NCI-H2081 (cell line): ENCODE measurements at regions not wholly inside any gene's neighbourhood (a gene's known extent, or its start where the extent isn't known, plus 50 kb on each side); places are given as distances from the start of the nearest gene placed in this dataset.

Experiments used
- DNase-seq, 2 experiments: peaks; one replicate each; lab custom pipeline; 2025; lab: John Stamatoyannopoulos, UW

GRCh38 chr22:49567899-49568750 lies 259.5 kb downstream of the BRD1 start:
- DNase-seq, result no peak

GRCh38 chr22:49566693-49567092 lies 261.0 kb downstream of the BRD1 start:
- DNase-seq, result no peak

GRCh38 chr22:49566141-49566541 lies 261.5 kb downstream of the BRD1 start:
- DNase-seq, result no peak

- no peak for DNase-seq
Observed at GRCh38 chr22:49565516-49565855, 262.2 kb downstream of the BRD1 start.

GRCh38 chr22:49564666-49565515 lies 262.8 kb downstream of the BRD1 start:
- DNase-seq, result no peak

- no peak for DNase-seq
Observed at GRCh38 chr22:49564054-49564453, 263.6 kb downstream of the BRD1 start.

GRCh38 chr22:49562685-49563249 lies 264.9 kb downstream of the BRD1 start:
- no peak for DNase-seq

GRCh38 chr22:49561976-49562375 lies 265.7 kb downstream of the BRD1 start:
- DNase-seq, result no peak

- no peak for DNase-seq
Observed at GRCh38 chr22:49561338-49561737, 266.3 kb downstream of the BRD1 start.

GRCh38 chr22:49555526-49555925 lies 272.1 kb downstream of the BRD1 start:
- no peak for DNase-seq

GRCh38 chr22:49554741-49555140 lies 272.9 kb downstream of the BRD1 start:
- DNase-seq, result no peak

GRCh38 chr22:49554296-49554625 lies 273.4 kb downstream of the BRD1 start:
- DNase-seq, result no peak

GRCh38 chr22:49553518-49554295 lies 274.0 kb downstream of the BRD1 start:
- no peak for DNase-seq

- no peak for DNase-seq
Observed at GRCh38 chr22:49553076-49553475, 274.6 kb downstream of the BRD1 start.

- no peak for DNase-seq
Observed at GRCh38 chr22:49551897-49552614, 275.6 kb downstream of the BRD1 start.

- DNase-seq, result no peak
Observed at GRCh38 chr22:49551446-49551845, 276.2 kb downstream of the BRD1 start.

- DNase-seq, result no peak
Observed at GRCh38 chr22:49550766-49551362, 276.8 kb downstream of the BRD1 start.

GRCh38 chr22:49550141-49550430 lies 277.6 kb downstream of the BRD1 start:
- DNase-seq, result no peak

- peak; percentile 14 to 74 for DNase-seq
Observed at GRCh38 chr22:49549256-49550140, 278.2 kb downstream of the BRD1 start.
